Neural progenitor cell (in vitro differentiated cells): ENCODE measurements at regions not wholly inside any gene's neighbourhood (a gene's known extent, or its start where the extent isn't known, plus 50 kb on each side); places are given as distances from the start of the nearest gene placed in this dataset.

Experiments used
- EZH2 ChIP-seq: fragments of 200-600 bp; sonication (generic); IDR thresholded peaks from 2 replicates; pipeline ENCODE4 v1.6.1; 2017; ENCODE audit warnings: antibody characterized with exemption, mild to moderate bottlenecking, moderate library complexity
- EZH2phosphoT487 ChIP-seq: fragments of 200-600 bp; sonication (generic); IDR thresholded peaks from 2 replicates; pipeline ENCODE4 v1.6.1; 2017; ENCODE audit warnings: antibody characterized with exemption
- TF ChIP-seq, protein P1 (sequence below): fragments of 200-600 bp; sonication (generic); IDR thresholded peaks from 2 replicates; pipeline ENCODE4 v1.5.1; 2017; ENCODE audit warnings: antibody characterized with exemption, mild to moderate bottlenecking

DNA sequence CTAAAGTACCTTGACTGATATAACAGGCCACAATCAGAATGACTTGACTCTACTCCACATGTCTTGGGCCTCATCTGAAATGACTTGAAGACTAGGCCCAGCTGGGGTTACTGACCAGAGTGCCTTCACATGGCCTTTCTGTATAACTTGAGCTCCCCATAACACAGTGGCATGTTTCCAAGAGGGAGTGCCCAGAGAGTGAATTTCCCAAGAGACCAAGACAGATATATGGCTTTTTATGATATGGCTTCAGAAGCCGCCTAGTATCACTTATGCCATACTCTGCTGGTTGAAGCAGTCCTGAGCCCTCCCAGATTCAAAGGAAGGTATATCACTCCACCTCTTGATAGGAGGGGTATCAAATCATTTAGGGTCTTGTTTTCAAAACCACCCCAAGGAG lies 357.5 kb upstream of the EEF2KMT start:
- TF ChIP-seq, protein P1, sequence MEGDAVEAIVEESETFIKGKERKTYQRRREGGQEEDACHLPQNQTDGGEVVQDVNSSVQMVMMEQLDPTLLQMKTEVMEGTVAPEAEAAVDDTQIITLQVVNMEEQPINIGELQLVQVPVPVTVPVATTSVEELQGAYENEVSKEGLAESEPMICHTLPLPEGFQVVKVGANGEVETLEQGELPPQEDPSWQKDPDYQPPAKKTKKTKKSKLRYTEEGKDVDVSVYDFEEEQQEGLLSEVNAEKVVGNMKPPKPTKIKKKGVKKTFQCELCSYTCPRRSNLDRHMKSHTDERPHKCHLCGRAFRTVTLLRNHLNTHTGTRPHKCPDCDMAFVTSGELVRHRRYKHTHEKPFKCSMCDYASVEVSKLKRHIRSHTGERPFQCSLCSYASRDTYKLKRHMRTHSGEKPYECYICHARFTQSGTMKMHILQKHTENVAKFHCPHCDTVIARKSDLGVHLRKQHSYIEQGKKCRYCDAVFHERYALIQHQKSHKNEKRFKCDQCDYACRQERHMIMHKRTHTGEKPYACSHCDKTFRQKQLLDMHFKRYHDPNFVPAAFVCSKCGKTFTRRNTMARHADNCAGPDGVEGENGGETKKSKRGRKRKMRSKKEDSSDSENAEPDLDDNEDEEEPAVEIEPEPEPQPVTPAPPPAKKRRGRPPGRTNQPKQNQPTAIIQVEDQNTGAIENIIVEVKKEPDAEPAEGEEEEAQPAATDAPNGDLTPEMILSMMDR, result no peak
- TF ChIP-seq EZH2phosphoT487 (no peak), EZH2 (no peak)
